ENCODE measurements at regions not wholly inside any gene's neighbourhood (a gene's known extent, or its start where the extent isn't known, plus 50 kb on each side); places are given as distances from the start of the nearest gene placed in this dataset.
"Not testable (repeated sequence)": the region's sequence is repeated elsewhere in the genome, so short reads cannot be mapped to it uniquely, and the experiment has no call there.

- DNase-seq (no peak), ATAC-seq (no peak)
- intact Hi-C loops (cut with DNase I): no loop called here
- Histone ChIP-seq H3K9me3 (no peaks in the 10 kb centered on the region), H3K4me1 (no peaks in the 10 kb centered on the region), H3K4me3 (no peak overlapping the region), H3K27me3 (no peaks in the 10 kb centered on the region), H3K27ac (no peak overlapping the region), H3K36me3 (no peaks in the 10 kb centered on the region)
- no peak for TF ChIP-seq CTCF (IDR thresholded peaks at IDR 0.05)
These were observed 310.9 kb upstream of the PDE3A start for GRCh38 chr12:20057398-20057797.

- TF ChIP-seq CTCF (IDR thresholded peaks at IDR 0.05): no peak
- H3K27me3 ChIP-seq: no peaks in the 10 kb centered on the region
- H3K4me1 ChIP-seq: no peaks in the 10 kb centered on the region
- no peaks in the 10 kb centered on the region for H3K36me3 ChIP-seq
- H3K27ac ChIP-seq: no peak overlapping the region
- ATAC-seq (no peak), DNase-seq (no peak)
- no peaks in the 10 kb centered on the region for H3K9me3 ChIP-seq
- no peak overlapping the region for H3K4me3 ChIP-seq
- intact Hi-C loops (cut with DNase I): no loop called here
These were observed 305.2 kb upstream of the PDE3A start for GRCh38 chr12:20063116-20063515.

- Histone ChIP-seq H3K27me3 (no peaks in the 10 kb centered on the region), H3K27ac (no peak overlapping the region), H3K9me3 (no peaks in the 10 kb centered on the region), H3K4me3 (no peak overlapping the region), H3K36me3 (no peaks in the 10 kb centered on the region), H3K4me1 (no peaks in the 10 kb centered on the region)
- no peak for ATAC-seq
- DNase-seq: no peak
- no peak for TF ChIP-seq CTCF (IDR thresholded peaks at IDR 0.05)
- intact Hi-C loops (cut with DNase I): no loop called here
These were observed 290.7 kb upstream of the PDE3A start for GRCh38 chr12:20077618-20078017.

- intact Hi-C loops (cut with DNase I): no loop called here
- TF ChIP-seq CTCF (IDR thresholded peaks at IDR 0.05): no peak
- H3K27me3 ChIP-seq: no peaks in the 10 kb centered on the region
These were observed 279.3 kb upstream of the PDE3A start for GRCh38 chr12:20089077-20089476.

GRCh38 chr12:20093190-20093810, 275.0 kb upstream of the PDE3A start:
- DNase-seq; H3K4me3 ChIP-seq; ATAC-seq; H3K27me3 ChIP-seq; intact Hi-C loops (cut with DNase I); H3K4me1 ChIP-seq; H3K27ac ChIP-seq; H3K36me3 ChIP-seq: not testable (repeated sequence)
- H3K9me3 ChIP-seq: peaks cover 0 to 11% of the 10 kb centered on the region in 2 donors

More at GRCh38 chr12:20089077-20089476, 279.3 kb upstream of the PDE3A start:
- H3K9me3 ChIP-seq: peaks cover 0 to 11% of the 10 kb centered on the region in 2 donors
- H3K4me3 ChIP-seq: no peak overlapping the region
- H3K27ac ChIP-seq: no peak overlapping the region
- no peak for DNase-seq
- H3K4me1 ChIP-seq: no peaks in the 10 kb centered on the region
- no peak for ATAC-seq
- H3K36me3 ChIP-seq: no peaks in the 10 kb centered on the region

- Histone ChIP-seq H3K36me3 (no peaks in the 10 kb centered on the region), H3K4me1 (peaks cover 0 to 6% of the 10 kb centered on the region in 2 donors), H3K4me3 (no peak overlapping the region), H3K9me3 (peaks cover 0 to 11% of the 10 kb centered on the region in 2 donors), H3K27me3 (no peaks in the 10 kb centered on the region), H3K27ac (no peak overlapping the region)
- intact Hi-C loops (cut with DNase I): no loop called here
- TF ChIP-seq CTCF (IDR thresholded peaks at IDR 0.05): no peak
- DNase-seq: no peak
- no peak for ATAC-seq
These were observed 271.9 kb upstream of the PDE3A start for GRCh38 chr12:20096430-20096829.

Data from left lung (tissue), 4 donors.